Prostate gland (tissue), 2 donors: ENCODE measurements at regions not wholly inside any gene's neighbourhood (a gene's known extent, or its start where the extent isn't known, plus 50 kb on each side); places are given as distances from the start of the nearest gene placed in this dataset.

ENCODE experiments used
- DNase-seq: peaks from one replicate; pipeline ENCODE4 v3.0.0-alpha.2; 2019; ENCODE audit warnings: low spot score
- H3K27ac ChIP-seq, 2 donors: fragments of 200-600 bp; sonication (generic); 2 replicates each; pipeline ENCODE4 v1.5.1; 2017 to 2019
- H3K27me3 ChIP-seq: fragments of 200-600 bp; sonication (generic); replicated peaks from 2 replicates; pipeline ENCODE4 v1.5.1; 2019; ENCODE audit not compliant: insufficient read depth
- H3K36me3 ChIP-seq, 2 donors: fragments of 200-600 bp; sonication (generic); 1 replicate in 1 of 2; 2 replicates in 1 of 2; pipeline versions ENCODE4 v1.5.1 to v1.8.1; 2017 to 2019
- H3K4me1 ChIP-seq: fragments of 200-600 bp; sonication (generic); replicated peaks from 2 replicates; pipeline ENCODE4 v1.5.1; 2019
- H3K4me3 ChIP-seq, 2 donors: fragments of 200-600 bp; sonication (generic); 2 replicates each; pipeline ENCODE4 v1.5.1; 2017 to 2019
- H3K9me3 ChIP-seq: fragments of 200-600 bp; sonication (generic); 2 replicates; pipeline ENCODE4 v1.5.1; 2017
- CTCF ChIP-seq, 4 experiments: fragments of 200-600 bp in 2 of 4; fragments of 450-650 bp in 2 of 4; sonication (generic) in 2 of 4; IDR thresholded peaks; 1 replicate in 3 of 4; 2 replicates in 1 of 4; pipeline ENCODE4 v1.5.1; 2016 to 2019; ENCODE audit warnings: antibody characterized with exemption in 4 of 4, mild to moderate bottlenecking in 2 of 4, moderate library complexity in 2 of 4
- POLR2A ChIP-seq: fragments of 450-650 bp; IDR thresholded peaks from one replicate; pipeline ENCODE4 v1.6.1; 2016; ENCODE audit warnings: antibody characterized with exemption, mild to moderate bottlenecking
- POLR2AphosphoS5 ChIP-seq: sonication (generic); formaldehyde crosslinking; IDR thresholded peaks from one replicate; pipeline ENCODE4 v1.6.1; 2017; ENCODE audit warnings: antibody characterized with exemption
- WGBS: methylation state at CpG from one replicate; pipeline ENCODE4 v1.1.5; 2018; 5-methylcytosine and 5-hydroxymethylcytosine counted together
- intact Hi-C: fragments of 100-400 bp; cut with DNase I; formaldehyde crosslinking; loops from one replicate; pipeline ENCODE4 v1.14.2; 2022

GRCh38 chr6:2360716-2361115 lies 115.3 kb upstream of the GMDS start:
- Histone ChIP-seq H3K27me3 (no peaks in the 10 kb centered on the region), H3K27ac (no peak overlapping the region), H3K4me1 (no peaks in the 10 kb centered on the region), H3K4me3 (no peak overlapping the region), H3K9me3 (no peaks in the 10 kb centered on the region), H3K36me3 (no peaks in the 10 kb centered on the region)
- WGBS: 98% methylated on average over 5 of the region's 5 CpGs
- TF ChIP-seq CTCF (IDR thresholded peaks at IDR 0.05) (no peak), POLR2AphosphoS5 (no peak), POLR2A (no peak)
- intact Hi-C loops: no loop called here
- no peak for DNase-seq

GRCh38 chr6:2360126-2360525 lies 114.7 kb upstream of the GMDS start:
- H3K9me3 ChIP-seq: no peaks in the 10 kb centered on the region
- WGBS: 81% methylated on average over 5 of the region's 5 CpGs
- H3K4me3 ChIP-seq: no peak overlapping the region
- intact Hi-C loops: no loop called here
- no peaks in the 10 kb centered on the region for H3K4me1 ChIP-seq
- H3K27me3 ChIP-seq: no peaks in the 10 kb centered on the region
- H3K27ac ChIP-seq: no peak overlapping the region
- DNase-seq: no peak
- no peaks in the 10 kb centered on the region for H3K36me3 ChIP-seq
- TF ChIP-seq CTCF (IDR thresholded peaks at IDR 0.05): no peak
- no peak for TF ChIP-seq POLR2A
- no peak for TF ChIP-seq POLR2AphosphoS5

- DNase-seq: no peak
- Histone ChIP-seq H3K36me3 (no peaks in the 10 kb centered on the region), H3K27ac (no peak overlapping the region), H3K27me3 (no peaks in the 10 kb centered on the region), H3K4me3 (no peak overlapping the region), H3K4me1 (no peaks in the 10 kb centered on the region), H3K9me3 (no peaks in the 10 kb centered on the region)
- intact Hi-C loops: loop anchor here (10.0 kb wide), 1 partner anchor 280 kb away; no protein-coding TSS in a partner anchor
- 62% methylated on average over 3 of the region's 3 CpGs for WGBS
- TF ChIP-seq POLR2A (no peak), CTCF (IDR thresholded peaks at IDR 0.05) (no peak), POLR2AphosphoS5 (no peak)
These were observed 109.7 kb upstream of the GMDS start for GRCh38 chr6:2355150-2355549.

- TF ChIP-seq POLR2AphosphoS5: no peak
- H3K27me3 ChIP-seq: no peaks in the 10 kb centered on the region
- H3K4me3 ChIP-seq: no peak overlapping the region
- H3K9me3 ChIP-seq: no peaks in the 10 kb centered on the region
- WGBS: 59% methylated on average over 6 of the region's 6 CpGs
- DNase-seq: no peak
- intact Hi-C loops: loop anchor here (10.0 kb wide), 1 partner anchor 281 kb away; no protein-coding TSS in a partner anchor
- no peak overlapping the region for H3K27ac ChIP-seq
- no peaks in the 10 kb centered on the region for H3K36me3 ChIP-seq
- H3K4me1 ChIP-seq: no peaks in the 10 kb centered on the region
These were observed 108.7 kb upstream of the GMDS start for GRCh38 chr6:2354138-2354491.

- no peaks in the 10 kb centered on the region for H3K36me3 ChIP-seq
- 42% methylated on average over 10 of the region's 10 CpGs for WGBS
- H3K9me3 ChIP-seq: no peaks in the 10 kb centered on the region
- no peaks in the 10 kb centered on the region for H3K27me3 ChIP-seq
- TF ChIP-seq POLR2A (no peak), CTCF (IDR thresholded peaks at IDR 0.05) (peak in 3 of 4 experiments; percentile 77 to 81 (median 80)), POLR2AphosphoS5 (peak; percentile 46)
- H3K27ac ChIP-seq: no peak overlapping the region
- no peaks in the 10 kb centered on the region for H3K4me1 ChIP-seq
- intact Hi-C loops: loop anchor here (2.0 to 10.0 kb wide), 2 partner anchors 281 to 751 kb away; no protein-coding TSS in a partner anchor
- peak; percentile 62 for DNase-seq
- H3K4me3 ChIP-seq: no peak overlapping the region
These were observed 108.2 kb upstream of the GMDS start for GRCh38 chr6:2353412-2354137.
